Tibial nerve (tissue), 4 donors: ENCODE measurements at regions not wholly inside any gene's neighbourhood (a gene's known extent, or its start where the extent isn't known, plus 50 kb on each side); places are given as distances from the start of the nearest gene placed in this dataset.

Experiments used
- DNase-seq, 2 donors: peaks; one replicate each; pipeline ENCODE4 v3.0.0-alpha.2; 2019; ENCODE audit warnings: low spot score in 2 of 2
- H3K27ac ChIP-seq, 4 donors: fragments of 200-600 bp; sonication (generic) in 3 of 4; one replicate each; pipeline ENCODE4 v1.5.1; 2017 to 2019; ENCODE audit warnings: mild to moderate bottlenecking in 1 of 4
- H3K27me3 ChIP-seq, 2 donors: fragments of 200-600 bp; sonication (generic) in 1 of 2; one replicate each; pipeline versions ENCODE4 v1.5.1 to v1.6.0; 2017 to 2019
- H3K36me3 ChIP-seq, 3 donors: fragments of 200-600 bp; sonication (generic); one replicate each; pipeline ENCODE4 v1.5.1; 2018 to 2019
- H3K4me1 ChIP-seq, 4 donors: fragments of 200-600 bp; sonication (generic) in 3 of 4; one replicate each; pipeline ENCODE4 v1.5.1; 2017 to 2019
- H3K4me3 ChIP-seq, 4 donors: fragments of 200-600 bp; sonication (generic) in 3 of 4; one replicate each; pipeline ENCODE4 v1.5.1; 2017 to 2019; ENCODE audit warnings: mild to moderate bottlenecking in 1 of 4, moderate library complexity in 1 of 4
- H3K9me3 ChIP-seq, 4 donors: fragments of 200-600 bp; sonication (generic) in 3 of 4; one replicate each; pipeline ENCODE4 v1.5.1; 2017 to 2019
- EP300 ChIP-seq, 2 donors: sonication (generic); formaldehyde crosslinking; IDR thresholded peaks; one replicate each; pipeline ENCODE4 v1.6.1; 2017; ENCODE audit warnings: antibody characterized with exemption in 2 of 2, mild to moderate bottlenecking in 1 of 2
- POLR2A ChIP-seq, 2 donors: fragments of 450-650 bp; IDR thresholded peaks; one replicate each; pipeline ENCODE4 v1.6.1; 2017; ENCODE audit warnings: antibody characterized with exemption in 2 of 2, mild to moderate bottlenecking in 2 of 2, moderate library complexity in 2 of 2
- WGBS, 2 donors: methylation state at CpG; one replicate each; pipeline ENCODE4 v1.1.5; 2018; 5-methylcytosine and 5-hydroxymethylcytosine counted together
- TF ChIP-seq, protein P1 (sequence below), 5 experiments: fragments of 200-600 bp in 3 of 5; fragments of 450-650 bp in 2 of 5; sonication (generic) in 3 of 5; IDR thresholded peaks; one replicate each; pipeline ENCODE4 v1.5.1; 2016 to 2019; ENCODE audit warnings: antibody characterized with exemption in 5 of 5, mild to moderate bottlenecking in 3 of 5, moderate library complexity in 2 of 5

DNA sequence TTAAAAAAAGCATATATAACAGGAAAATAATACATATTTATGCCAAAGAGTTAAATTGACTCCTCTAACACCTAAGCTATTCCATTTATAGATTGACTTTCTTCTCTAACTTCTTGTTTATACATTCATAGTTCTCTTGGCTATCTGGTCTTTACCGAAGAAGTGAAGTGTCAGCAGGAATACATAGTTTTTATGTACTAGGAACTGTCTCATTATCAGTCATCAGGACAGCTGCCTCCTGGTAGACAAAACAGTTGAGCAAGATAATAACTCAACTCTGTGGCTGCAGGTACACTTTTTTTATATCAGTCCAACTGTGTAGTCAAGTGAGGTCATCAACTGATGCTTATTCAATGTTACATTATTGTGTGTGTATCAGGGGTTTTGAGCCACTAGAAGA is 1436.0 kb upstream of the NUDT12 start:
- no peaks in the 10 kb centered on the region for H3K4me1 ChIP-seq
- no peaks in the 10 kb centered on the region for H3K36me3 ChIP-seq
- WGBS, 2 donors = 88 to 92% methylated on average over 1 of the region's 1 CpG
- DNase-seq = no peak
- no peaks in the 10 kb centered on the region for H3K27me3 ChIP-seq
- TF ChIP-seq, protein P1, sequence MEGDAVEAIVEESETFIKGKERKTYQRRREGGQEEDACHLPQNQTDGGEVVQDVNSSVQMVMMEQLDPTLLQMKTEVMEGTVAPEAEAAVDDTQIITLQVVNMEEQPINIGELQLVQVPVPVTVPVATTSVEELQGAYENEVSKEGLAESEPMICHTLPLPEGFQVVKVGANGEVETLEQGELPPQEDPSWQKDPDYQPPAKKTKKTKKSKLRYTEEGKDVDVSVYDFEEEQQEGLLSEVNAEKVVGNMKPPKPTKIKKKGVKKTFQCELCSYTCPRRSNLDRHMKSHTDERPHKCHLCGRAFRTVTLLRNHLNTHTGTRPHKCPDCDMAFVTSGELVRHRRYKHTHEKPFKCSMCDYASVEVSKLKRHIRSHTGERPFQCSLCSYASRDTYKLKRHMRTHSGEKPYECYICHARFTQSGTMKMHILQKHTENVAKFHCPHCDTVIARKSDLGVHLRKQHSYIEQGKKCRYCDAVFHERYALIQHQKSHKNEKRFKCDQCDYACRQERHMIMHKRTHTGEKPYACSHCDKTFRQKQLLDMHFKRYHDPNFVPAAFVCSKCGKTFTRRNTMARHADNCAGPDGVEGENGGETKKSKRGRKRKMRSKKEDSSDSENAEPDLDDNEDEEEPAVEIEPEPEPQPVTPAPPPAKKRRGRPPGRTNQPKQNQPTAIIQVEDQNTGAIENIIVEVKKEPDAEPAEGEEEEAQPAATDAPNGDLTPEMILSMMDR (IDR thresholded peaks at IDR 0.05) = no peak
- no peak for TF ChIP-seq EP300 (IDR thresholded peaks at IDR 0.05)
- no peak for TF ChIP-seq POLR2A (IDR thresholded peaks at IDR 0.05)
- H3K9me3 ChIP-seq = peaks cover 0 to 4% (median 0%) of the 10 kb centered on the region in 4 donors
- no peak overlapping the region for H3K27ac ChIP-seq
- no peak overlapping the region for H3K4me3 ChIP-seq

DNA sequence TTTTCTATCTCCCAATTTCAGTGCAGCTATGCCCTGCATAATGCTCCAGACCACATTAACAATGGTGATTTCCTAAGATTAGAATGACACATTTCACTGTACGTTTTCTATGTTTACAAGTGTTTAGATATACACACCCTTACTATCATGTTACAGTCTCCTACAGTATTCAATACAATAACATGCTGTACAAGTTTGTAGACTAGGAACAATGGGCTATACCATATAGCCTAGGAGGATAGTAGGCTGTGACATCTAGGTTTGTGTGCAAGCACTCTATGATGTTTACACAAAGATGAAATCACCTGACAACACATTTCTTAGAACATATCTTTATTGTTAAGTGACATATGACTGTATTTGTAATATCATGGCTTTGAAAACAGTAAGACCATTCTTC is 1435.6 kb upstream of the NUDT12 start:
- H3K27ac ChIP-seq = no peak overlapping the region

DNA sequence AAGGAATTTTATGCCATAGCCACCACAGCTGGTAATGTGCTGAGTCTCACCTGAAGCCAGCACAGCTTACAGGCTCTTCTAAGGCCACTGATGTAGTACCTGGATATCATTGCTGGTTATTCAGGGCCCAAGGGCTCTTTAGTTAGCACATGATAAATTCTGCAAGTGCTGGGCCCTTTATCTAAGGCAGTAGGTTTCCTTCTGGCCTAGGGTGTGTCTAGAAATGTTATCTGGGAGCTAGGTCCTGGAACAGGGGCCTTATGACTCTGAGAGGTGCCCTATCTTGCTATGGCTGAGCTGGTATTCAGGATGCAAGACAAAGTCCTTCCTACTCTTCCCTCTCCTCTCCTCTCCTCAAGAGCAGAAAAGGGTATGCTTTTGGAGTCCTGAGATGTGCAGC is 1424.5 kb upstream of the NUDT12 start:
- Histone ChIP-seq H3K27ac (no peak overlapping the region), H3K4me3 (no peak overlapping the region), H3K27me3 (no peaks in the 10 kb centered on the region), H3K4me1 (no peaks in the 10 kb centered on the region), H3K36me3 (no peaks in the 10 kb centered on the region), H3K9me3 (peaks cover 0 to 12% (median 0%) of the 10 kb centered on the region in 4 donors)
- DNase-seq = no peak
- no peak for TF ChIP-seq EP300 (IDR thresholded peaks at IDR 0.05)
- TF ChIP-seq, protein P1 (IDR thresholded peaks at IDR 0.05) = no peak
- TF ChIP-seq POLR2A (IDR thresholded peaks at IDR 0.05) = no peak

More for the DNA sequence above, 1435.6 kb upstream of the NUDT12 start:
- Histone ChIP-seq H3K27me3 (no peaks in the 10 kb centered on the region), H3K9me3 (peaks cover 0 to 4% (median 0%) of the 10 kb centered on the region in 4 donors), H3K36me3 (no peaks in the 10 kb centered on the region), H3K4me3 (no peak overlapping the region), H3K4me1 (no peaks in the 10 kb centered on the region)
- no peak for TF ChIP-seq POLR2A (IDR thresholded peaks at IDR 0.05)
- TF ChIP-seq EP300 (IDR thresholded peaks at IDR 0.05) = no peak
- TF ChIP-seq, protein P1 (IDR thresholded peaks at IDR 0.05) = no peak
- no peak for DNase-seq
- 68 to 71% methylated on average over 1 of the region's 1 CpG for WGBS, 2 donors

DNA sequence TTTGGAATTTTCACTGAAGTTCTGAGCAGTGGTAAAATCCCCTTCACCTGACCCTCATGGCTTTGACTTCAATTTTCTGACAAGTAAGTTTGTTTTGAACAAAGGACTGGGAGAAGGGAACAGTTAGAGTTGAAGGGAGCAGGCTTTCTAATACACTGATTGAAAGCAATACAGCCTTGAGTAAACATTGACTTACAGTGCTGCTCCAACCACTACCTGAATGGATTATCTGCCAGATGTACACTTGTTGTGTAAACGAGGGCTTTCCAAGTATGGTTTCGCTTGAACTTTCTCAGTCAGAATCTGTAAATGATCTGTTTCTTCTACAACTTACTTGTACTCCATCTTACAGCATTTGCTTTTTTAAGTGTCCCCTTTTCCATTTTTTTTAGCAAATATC is 1414.9 kb upstream of the NUDT12 start:
- TF ChIP-seq, protein P1 (IDR thresholded peaks at IDR 0.05) = no peak
- no peak for TF ChIP-seq POLR2A (IDR thresholded peaks at IDR 0.05)
- no peak for TF ChIP-seq EP300 (IDR thresholded peaks at IDR 0.05)
- H3K4me1 ChIP-seq = no peaks in the 10 kb centered on the region
- no peak overlapping the region for H3K27ac ChIP-seq
- no peaks in the 10 kb centered on the region for H3K36me3 ChIP-seq
- 84 to 87% methylated on average over 2 of the region's 2 CpGs for WGBS, 2 donors
- no peak for DNase-seq
- H3K9me3 ChIP-seq = no peaks in the 10 kb centered on the region
- H3K4me3 ChIP-seq = no peak overlapping the region
- no peaks in the 10 kb centered on the region for H3K27me3 ChIP-seq

DNA sequence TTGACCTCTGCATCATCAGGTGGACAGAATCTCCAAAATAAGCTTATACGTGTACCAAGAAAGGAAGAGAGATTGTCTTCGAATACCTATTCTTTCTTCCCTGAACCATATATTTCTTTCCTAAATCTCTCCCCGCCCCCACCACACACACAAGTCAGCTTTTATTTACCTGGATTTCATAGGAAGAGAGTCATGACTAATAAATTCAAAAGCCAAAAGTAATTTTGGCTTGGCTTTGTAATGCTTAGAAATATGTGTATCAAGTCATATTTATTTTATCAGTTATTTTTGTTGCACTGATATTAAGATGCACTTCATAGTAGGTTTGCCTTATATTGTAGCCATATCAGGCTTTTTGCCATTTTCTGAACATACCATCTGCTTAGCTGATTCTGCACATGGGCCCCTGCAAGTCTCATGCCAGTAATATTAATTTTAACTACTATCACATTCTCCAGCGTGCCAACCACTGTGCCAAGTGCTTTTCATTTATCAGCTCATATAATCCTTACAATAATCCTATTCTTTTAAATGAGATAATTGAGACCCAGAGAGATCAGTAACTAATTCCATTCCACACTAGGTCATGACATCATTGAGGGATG is 1405.3 kb upstream of the NUDT12 start:
- Histone ChIP-seq H3K27me3 (no peaks in the 10 kb centered on the region), H3K4me3 (no peak overlapping the region), H3K9me3 (no peaks in the 10 kb centered on the region), H3K4me1 (no peaks in the 10 kb centered on the region), H3K27ac (no peak overlapping the region), H3K36me3 (no peaks in the 10 kb centered on the region)
- TF ChIP-seq EP300 (IDR thresholded peaks at IDR 0.05) = no peak
- TF ChIP-seq, protein P1 (IDR thresholded peaks at IDR 0.05) = no peak
- no peak for TF ChIP-seq POLR2A (IDR thresholded peaks at IDR 0.05)
- no peak for DNase-seq
- 86 to 91% methylated on average over 4 of the region's 4 CpGs for WGBS, 2 donors
